Stromal cell of bone marrow (primary cell): ENCODE measurements at regions not wholly inside any gene's neighbourhood (a gene's known extent, or its start where the extent isn't known, plus 50 kb on each side); places are given as distances from the start of the nearest gene placed in this dataset.

ENCODE experiments used
- DNase-seq: peaks from one replicate; pipeline ENCODE4 v3.0.0-alpha.2; 2012; ENCODE audit warnings: low read depth

- DNase-seq: no peak
Observed at GRCh38 chr10:5310914-5311313, 53.9 kb upstream of the UCN3 start.

GRCh38 chr10:5311617-5312016 lies 53.1 kb upstream of the UCN3 start:
- DNase-seq: no peak

GRCh38 chr10:5314840-5315239 lies 49.9 kb upstream of the UCN3 start:
- DNase-seq: no peak
